T1000 (cell line): ENCODE measurements at regions not wholly inside any gene's neighbourhood (a gene's known extent, or its start where the extent isn't known, plus 50 kb on each side); places are given as distances from the start of the nearest gene placed in this dataset.

Experiments used
- DNase-seq: peaks from one replicate; lab custom pipeline; 2025; ENCODE audit warnings: mixed read lengths; lab: John Stamatoyannopoulos, UW

DNA sequence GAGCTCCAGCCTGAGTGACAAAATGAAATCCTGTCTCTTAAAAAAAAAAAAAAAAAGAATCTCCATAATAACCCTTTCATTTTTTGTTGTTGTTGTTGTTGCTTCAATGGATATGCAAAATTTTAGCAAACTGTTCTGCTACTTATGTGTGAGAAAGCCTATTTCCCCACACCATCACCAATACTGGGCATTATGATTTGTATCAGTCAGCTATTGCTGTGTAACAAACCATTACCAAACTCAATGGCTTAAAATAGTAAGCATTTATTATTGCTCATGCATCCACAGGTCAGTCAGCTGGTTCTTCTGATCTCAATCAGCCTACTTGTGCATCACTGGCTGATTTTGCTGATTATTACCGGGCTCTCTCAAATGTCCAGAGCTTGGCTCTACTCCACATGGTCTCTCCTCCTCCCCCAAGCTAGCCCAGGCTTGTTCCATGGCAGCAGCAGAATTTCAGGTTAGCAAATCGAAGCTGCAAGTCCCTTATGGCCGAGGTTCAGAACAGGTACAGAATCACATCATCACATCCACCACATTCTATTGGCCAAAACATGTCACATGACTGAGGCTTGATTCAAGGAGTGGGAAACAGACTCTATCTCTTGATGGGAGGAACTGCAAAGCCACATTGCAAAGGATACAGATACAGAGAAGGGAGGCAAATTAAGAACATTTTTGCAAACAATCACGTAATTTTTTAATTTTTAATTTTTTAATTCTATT lies 135.1 kb downstream of the MN1 start:
- no peak for DNase-seq

DNA sequence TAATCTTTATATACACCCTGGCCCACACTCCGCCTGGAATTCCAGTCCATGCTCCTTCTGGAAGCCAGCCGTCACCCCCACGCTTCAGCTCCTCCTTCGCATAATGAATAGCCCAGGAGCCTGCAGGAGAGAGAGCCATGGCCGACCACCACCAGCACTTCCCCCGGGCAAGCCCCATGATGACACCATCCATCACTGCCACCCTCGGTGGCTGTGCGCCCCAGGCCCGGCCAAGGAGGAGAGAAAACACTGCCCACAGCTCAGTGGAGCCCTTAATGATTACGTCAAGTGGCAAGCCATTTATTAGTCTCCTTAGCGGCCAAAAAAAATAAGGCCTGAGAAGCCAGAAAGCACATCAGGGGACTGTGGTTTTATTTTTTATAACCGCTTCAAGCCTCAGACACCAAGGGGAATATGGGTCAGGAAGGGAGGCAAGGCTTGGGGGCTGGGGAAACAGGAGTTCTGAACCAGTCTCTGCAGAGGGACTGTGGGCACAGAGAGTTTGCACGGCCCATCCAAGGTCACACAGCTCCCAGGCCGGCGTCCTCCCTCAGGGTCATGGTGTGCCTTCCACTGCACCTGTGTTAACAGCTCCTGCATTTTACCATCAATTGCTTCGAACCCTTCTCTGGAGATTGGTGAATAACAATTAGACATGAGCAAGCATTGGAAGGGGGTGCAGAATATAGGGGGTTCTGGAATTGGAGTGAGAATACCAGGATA lies 134.3 kb downstream of the MN1 start:
- DNase-seq: no peak

GRCh38 chr22:27668828-27669797 lies 132.4 kb downstream of the MN1 start:
- no peak for DNase-seq

DNA sequence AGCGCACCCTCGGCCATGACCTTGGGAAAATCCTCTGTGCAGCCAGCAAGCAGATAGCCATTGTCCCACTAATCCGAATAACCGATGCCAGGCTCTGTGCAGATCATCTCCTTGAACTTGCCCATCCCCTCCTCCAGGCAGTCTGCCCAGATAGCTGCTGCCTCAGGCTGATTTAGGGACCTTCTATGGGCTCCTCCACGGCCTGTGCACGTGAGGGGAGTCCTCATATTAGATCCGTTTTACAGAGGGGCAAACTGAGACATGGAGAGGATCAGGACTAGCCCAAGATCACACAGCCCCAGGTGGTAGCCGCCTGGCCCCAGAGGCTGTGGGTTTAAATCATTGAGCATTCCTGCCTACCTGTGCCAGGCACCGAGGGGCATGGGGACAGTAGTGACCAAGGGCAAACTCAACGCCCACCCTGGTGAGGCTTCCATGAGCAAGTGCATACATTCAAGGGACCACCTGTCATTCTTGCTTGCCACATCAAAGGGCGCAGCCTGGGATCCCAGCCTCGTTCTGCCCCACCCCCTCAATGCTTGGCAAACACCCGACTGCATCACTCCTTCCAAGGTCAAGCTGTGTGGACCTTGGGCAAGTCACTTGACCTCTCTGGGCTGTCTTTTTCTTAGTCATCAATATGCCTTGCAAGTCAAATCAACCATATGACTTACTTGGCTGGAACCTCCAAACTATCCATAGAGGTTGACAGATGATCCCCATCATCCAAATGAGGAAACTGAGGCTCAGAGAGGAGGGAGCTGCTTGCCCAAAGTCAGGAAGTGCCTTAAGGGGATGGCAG lies 131.6 kb downstream of the MN1 start:
- DNase-seq: no peak

DNA sequence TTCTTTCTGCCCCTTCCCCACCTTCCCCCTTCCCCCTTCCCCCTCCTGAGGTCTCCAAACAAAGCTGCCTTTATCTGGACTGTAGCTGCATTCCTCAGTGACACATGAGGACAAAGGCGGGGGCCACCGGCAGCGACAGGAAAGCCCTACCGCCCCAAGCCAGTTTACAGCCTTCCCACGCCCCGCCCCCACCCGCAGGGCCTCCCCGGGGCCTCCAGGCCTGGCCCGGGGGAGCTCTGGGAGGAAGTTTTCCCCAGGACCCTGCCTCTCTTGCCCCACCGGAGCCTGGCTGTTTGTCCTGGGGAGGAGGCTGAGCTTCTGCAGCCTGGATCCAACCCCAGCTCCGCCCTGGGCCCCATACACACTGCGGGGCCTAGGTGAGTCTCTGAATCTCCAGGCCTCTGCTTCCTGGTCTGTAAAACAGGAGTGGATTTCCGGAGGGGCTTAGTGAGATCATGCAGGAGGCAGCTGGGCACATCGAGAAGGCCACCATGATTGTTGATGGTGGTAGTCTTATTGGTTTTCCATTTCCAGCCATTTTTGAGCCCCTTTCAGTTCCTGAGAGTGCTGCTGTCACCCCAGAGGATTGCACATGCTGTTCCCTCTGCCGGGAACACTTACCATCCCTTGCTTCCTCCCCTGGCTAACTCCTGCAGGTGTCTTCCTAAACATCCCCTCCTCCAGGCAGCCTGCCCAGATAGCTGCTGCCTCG lies 130.7 kb downstream of the MN1 start:
- DNase-seq: no peak

GRCh38 chr22:27671413-27671935 lies 130.1 kb downstream of the MN1 start:
- no peak for DNase-seq

DNA sequence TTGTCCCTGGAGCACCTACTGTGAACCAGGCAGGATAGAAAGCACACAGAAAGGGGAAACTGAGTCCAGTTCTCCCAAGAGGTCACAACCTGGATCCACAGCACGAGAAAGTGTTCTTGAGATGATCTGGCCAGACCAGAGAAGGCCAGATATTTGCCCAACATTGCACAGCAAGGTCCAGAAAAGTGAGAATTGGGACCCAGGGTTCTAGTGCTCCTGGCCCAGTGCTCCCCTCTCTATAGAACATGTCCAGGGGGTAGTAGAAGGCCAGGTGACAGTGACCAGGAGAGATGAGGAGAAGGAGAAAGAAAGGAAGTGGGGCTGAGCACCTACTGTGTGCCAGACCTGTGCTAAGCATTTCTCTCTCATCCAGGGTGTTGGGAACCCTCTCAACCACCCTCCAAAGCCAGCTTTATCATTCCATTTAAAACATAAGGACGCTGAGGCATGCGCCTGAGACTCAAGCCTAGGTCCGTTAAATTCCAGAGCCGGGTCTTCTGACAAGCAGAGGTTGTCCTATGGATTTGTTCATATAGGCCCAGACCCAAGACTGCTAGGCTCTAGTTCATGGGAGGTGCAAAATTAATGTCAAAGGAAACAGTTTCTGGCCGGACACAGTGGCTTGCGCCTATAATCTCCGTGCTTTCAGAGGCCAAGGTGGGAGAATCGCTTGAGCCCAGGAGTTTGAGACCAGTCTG lies 128.7 kb downstream of the MN1 start:
- DNase-seq: no peak

DNA sequence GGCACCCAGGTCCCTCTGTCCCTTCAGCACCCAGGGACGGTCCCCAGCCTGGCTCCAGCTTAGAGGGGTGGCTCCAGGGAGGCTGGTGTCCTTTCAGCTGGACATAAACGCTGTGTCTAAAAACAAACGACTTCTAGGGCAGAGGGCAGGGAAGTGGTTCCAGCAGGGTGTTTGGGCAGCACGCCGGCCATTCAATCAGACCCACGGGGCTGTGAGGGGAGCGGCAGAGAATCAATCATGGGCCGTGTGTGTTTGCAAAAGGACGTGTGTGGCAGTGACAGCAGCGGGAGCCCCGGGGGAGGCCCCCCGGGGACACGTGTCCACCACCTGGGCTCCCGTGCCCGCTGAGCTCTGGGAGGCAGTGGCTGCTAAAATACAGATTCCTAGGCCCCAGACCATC lies 127.7 kb downstream of the MN1 start:
- no peak for DNase-seq

- DNase-seq: no peak
These were observed 127.2 kb downstream of the MN1 start for GRCh38 chr22:27674261-27674923.

- no peak for DNase-seq
These were observed 124.9 kb downstream of the MN1 start for GRCh38 chr22:27676545-27677213.

DNA sequence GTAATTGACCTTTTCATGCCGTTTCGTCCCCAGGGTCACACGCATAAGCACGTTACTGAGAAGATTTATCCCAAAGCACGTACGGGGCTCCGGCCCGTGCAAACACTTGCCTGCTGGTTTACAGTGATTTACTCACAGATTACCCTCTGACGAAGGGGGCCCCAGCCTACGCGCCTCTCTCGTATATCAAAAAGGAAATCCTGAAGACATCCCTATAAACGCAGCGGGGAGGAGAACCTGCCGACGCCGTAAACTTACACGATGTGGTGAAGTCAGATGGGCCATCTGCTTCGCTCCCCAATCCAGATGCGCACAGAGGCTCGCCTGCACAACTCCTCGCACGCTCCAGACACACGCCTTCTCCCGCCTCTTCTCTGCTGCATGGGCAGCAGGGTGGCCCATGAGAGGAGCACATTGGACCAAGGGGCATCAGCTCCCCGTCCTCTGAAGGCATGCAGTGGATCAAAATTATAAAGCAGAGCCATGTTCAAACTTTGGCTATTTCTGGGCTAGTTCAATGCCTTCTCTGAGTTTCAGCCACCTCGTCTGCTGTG lies 123.6 kb downstream of the MN1 start:
- DNase-seq: no peak

- no peak for DNase-seq
These were observed 122.4 kb downstream of the MN1 start for GRCh38 chr22:27679176-27679575.

- DNase-seq: no peak
These were observed 121.7 kb downstream of the MN1 start for GRCh38 chr22:27679693-27680488.

DNA sequence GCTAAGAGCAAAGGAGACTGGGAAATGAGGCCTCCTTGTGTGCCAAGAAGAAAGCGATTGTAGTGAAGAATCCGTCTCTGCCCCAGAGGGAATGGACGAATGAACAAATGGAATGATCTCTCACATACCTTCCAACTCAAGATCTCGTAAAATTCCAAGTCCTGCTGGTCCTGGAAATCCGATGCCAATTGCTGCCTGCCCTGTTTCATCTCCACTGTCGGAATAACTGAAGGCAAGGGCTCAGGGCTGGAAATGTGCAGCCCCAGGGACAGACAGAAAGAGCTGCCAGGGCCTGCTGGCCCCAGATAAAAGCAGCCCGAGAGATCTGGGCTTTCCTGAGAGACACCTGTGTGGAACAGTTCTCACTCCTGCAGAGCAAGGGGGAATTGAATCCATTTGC lies 120.9 kb downstream of the MN1 start:
- no peak for DNase-seq

- no peak for DNase-seq
These were observed 120.5 kb downstream of the MN1 start for GRCh38 chr22:27681037-27681436.

DNA sequence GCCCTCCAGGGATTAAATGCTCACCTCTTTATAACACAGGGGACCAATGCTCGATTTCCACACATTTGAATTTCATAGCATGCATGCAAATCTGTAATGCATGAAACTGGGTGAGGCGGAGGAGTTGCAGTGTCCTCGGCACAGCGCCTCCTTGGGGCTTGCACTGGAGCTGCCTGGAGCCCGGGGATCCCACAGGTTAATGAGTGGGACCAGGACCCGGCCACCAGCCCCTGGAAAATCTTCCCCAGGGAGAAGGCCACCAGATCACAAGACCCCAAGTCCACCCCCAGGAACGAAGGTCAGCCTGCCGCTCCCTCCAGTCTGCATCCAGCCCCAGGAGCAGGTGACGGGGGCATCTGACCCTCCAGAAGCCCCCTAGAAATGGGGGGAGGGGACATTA lies 119.1 kb downstream of the MN1 start:
- DNase-seq: no peak

GRCh38 chr22:27684901-27685300 lies 116.7 kb downstream of the MN1 start:
- DNase-seq: no peak

GRCh38 chr22:27685515-27685914 lies 116.0 kb downstream of the MN1 start:
- no peak for DNase-seq
